A549 (cell line): ENCODE measurements at regions not wholly inside any gene's neighbourhood (a gene's known extent, or its start where the extent isn't known, plus 50 kb on each side); places are given as distances from the start of the nearest gene placed in this dataset.

Experiments used
- EP300 ChIP-seq, 2 experiments: fragments of >200 bp; sonication (Bioruptor Twin); formaldehyde crosslinking; IDR thresholded peaks; 2 replicates in 1 of 2; 3 replicates in 1 of 2; pipeline ENCODE4 v1.6.1; 2016 to 2017
- POLR2A ChIP-seq: IDR thresholded peaks from 2 replicates; pipeline ENCODE4 v1.6.1; 2012; ENCODE audit warnings: mild to moderate bottlenecking, low read length
- RAD21 ChIP-seq, 2 experiments: fragments of >200 bp in 1 of 2; sonication (Bioruptor Twin) in 1 of 2; formaldehyde crosslinking in 1 of 2; IDR thresholded peaks in 1 of 2; conservative IDR thresholded peaks in 1 of 2; 2 replicates in 1 of 2; 3 replicates in 1 of 2; pipeline ENCODE4 v1.6.1; 2012 to 2018; ENCODE audit warnings: inconsistent platforms in 1 of 2
- ZNF302 ChIP-seq: fragments of 250-450 bp; sonication (Bioruptor Pico); IDR thresholded peaks from 2 replicates; pipeline ENCODE4 v1.9.0; 2021; ENCODE audit warnings: inconsistent platforms, mild to moderate bottlenecking, moderate library complexity
- TF ChIP-seq, protein P1 (sequence below): fragments of >200 bp; sonication (Bioruptor Twin); formaldehyde crosslinking; IDR thresholded peaks from 3 replicates; pipeline ENCODE4 v1.5.1; 2016
- TF ChIP-seq, protein P2 (sequence below): fragments of 450-650 bp; IDR thresholded peaks from 2 replicates; pipeline ENCODE4 v1.6.1; 2014; ENCODE audit warnings: antibody characterized with exemption

DNA sequence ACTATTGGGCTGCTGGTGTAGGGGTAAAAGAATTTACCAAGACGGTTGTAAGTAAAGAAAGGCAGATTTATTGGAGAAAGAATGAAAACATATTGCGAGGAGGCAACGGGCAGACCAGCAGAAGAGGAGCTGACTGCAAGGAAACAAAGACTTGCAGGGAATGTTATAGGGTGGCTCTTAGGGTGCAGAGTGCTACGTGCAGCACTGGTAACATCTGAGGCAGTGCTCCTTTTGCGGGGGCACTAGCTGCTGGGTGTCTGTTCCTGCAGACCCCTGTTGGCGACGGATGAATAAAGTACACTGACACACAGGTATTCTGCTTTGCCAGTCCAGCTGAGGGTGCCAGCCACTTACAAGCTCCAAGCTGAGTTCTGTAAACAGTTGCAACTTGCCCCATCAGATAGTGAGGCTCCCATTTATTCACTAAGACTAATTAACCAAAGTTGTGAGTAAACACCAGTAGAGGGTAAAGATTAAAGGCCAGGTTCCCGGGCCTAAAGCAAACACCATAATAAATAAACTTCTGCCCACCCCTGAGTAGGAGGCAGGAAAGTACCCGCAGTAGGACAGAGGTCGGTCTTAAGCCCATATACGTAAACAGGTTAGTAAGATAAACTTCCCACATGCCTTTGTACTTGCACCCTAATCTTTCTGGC is 140.2 kb upstream of the KCNK1 start:
- TF ChIP-seq, protein P1, sequence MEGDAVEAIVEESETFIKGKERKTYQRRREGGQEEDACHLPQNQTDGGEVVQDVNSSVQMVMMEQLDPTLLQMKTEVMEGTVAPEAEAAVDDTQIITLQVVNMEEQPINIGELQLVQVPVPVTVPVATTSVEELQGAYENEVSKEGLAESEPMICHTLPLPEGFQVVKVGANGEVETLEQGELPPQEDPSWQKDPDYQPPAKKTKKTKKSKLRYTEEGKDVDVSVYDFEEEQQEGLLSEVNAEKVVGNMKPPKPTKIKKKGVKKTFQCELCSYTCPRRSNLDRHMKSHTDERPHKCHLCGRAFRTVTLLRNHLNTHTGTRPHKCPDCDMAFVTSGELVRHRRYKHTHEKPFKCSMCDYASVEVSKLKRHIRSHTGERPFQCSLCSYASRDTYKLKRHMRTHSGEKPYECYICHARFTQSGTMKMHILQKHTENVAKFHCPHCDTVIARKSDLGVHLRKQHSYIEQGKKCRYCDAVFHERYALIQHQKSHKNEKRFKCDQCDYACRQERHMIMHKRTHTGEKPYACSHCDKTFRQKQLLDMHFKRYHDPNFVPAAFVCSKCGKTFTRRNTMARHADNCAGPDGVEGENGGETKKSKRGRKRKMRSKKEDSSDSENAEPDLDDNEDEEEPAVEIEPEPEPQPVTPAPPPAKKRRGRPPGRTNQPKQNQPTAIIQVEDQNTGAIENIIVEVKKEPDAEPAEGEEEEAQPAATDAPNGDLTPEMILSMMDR = no peak
- no peak for TF ChIP-seq EP300 (IDR thresholded peaks at IDR 0.05)
- no peak for TF ChIP-seq ZNF302 (CRISPR knock-in tag)
- TF ChIP-seq RAD21 (conservative IDR thresholded peaks at IDR 0.05 in 1 of 2, IDR thresholded peaks at IDR 0.05 in 1 of 2) = no peak
- TF ChIP-seq POLR2A = no peak
- TF ChIP-seq, protein P2, sequence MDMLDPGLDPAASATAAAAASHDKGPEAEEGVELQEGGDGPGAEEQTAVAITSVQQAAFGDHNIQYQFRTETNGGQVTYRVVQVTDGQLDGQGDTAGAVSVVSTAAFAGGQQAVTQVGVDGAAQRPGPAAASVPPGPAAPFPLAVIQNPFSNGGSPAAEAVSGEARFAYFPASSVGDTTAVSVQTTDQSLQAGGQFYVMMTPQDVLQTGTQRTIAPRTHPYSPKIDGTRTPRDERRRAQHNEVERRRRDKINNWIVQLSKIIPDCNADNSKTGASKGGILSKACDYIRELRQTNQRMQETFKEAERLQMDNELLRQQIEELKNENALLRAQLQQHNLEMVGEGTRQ = no peak
